Breast epithelium (tissue), 3 donors: ENCODE measurements at regions not wholly inside any gene's neighbourhood (a gene's known extent, or its start where the extent isn't known, plus 50 kb on each side); places are given as distances from the start of the nearest gene placed in this dataset.

ENCODE experiments used
- CTCF ChIP-seq, 3 donors: fragments of 450-650 bp; IDR thresholded peaks; one replicate each; pipeline ENCODE4 v1.5.1; 2016 to 2017; ENCODE audit warnings: antibody characterized with exemption in 3 of 3, mild to moderate bottlenecking in 3 of 3, moderate library complexity in 3 of 3
- POLR2AphosphoS5 ChIP-seq, 3 donors: sonication (generic); formaldehyde crosslinking; IDR thresholded peaks; one replicate each; pipeline ENCODE4 v1.6.1; 2017; ENCODE audit warnings: antibody characterized with exemption in 3 of 3

GRCh38 chr13:86445672-86446071 is 646.5 kb upstream of the SLITRK6 start:
- no peak for TF ChIP-seq CTCF (IDR thresholded peaks at IDR 0.05)
- no peak for TF ChIP-seq POLR2AphosphoS5 (IDR thresholded peaks at IDR 0.05)
